CD14-positive monocyte (primary cell): ENCODE measurements at regions not wholly inside any gene's neighbourhood (a gene's known extent, or its start where the extent isn't known, plus 50 kb on each side); places are given as distances from the start of the nearest gene placed in this dataset.

Experiments used
- DNase-seq, 3 donors: peaks; one replicate each; pipeline ENCODE4 v3.0.0-alpha.2; 2011 to 2022
- H2AFZ ChIP-seq: 2 replicates; pipeline ENCODE4 v1.6.0; 2012; ENCODE audit warnings: mild to moderate bottlenecking, low read depth, low read length, inconsistent platforms; ENCODE audit not compliant: insufficient read depth, poor library complexity, severe bottlenecking
- H3K27ac ChIP-seq, 2 donors: 1 replicate in 1 of 2; 2 replicates in 1 of 2; pipeline ENCODE4 v1.5.1; 2012 to 2013; ENCODE audit warnings: low read length in 2 of 2, control low read depth in 1 of 2, inconsistent platforms in 1 of 2, low read depth in 1 of 2, mild to moderate bottlenecking in 1 of 2
- H3K27me3 ChIP-seq, 2 donors: one replicate each; pipeline versions ENCODE4 v1.6.0 to v1.6.1; 2011 to 2013; ENCODE audit warnings: low read length in 2 of 2; ENCODE audit not compliant: control insufficient read depth in 2 of 2, insufficient read depth in 2 of 2
- H3K36me3 ChIP-seq, 2 donors: replicated peaks in 1 of 2; 1 replicate in 1 of 2; 2 replicates in 1 of 2; pipeline versions ENCODE4 v1.5.1 to v1.6.1; 2012 to 2013; ENCODE audit warnings: low read length in 2 of 2, control low read depth in 1 of 2, inconsistent platforms in 1 of 2, mild to moderate bottlenecking in 1 of 2; ENCODE audit not compliant: insufficient read depth in 2 of 2, control insufficient read depth in 1 of 2
- H3K4me1 ChIP-seq, 2 donors: 1 replicate in 1 of 2; 2 replicates in 1 of 2; pipeline versions ENCODE4 v1.5.1 to v1.6.1; 2012 to 2013; ENCODE audit warnings: low read length in 2 of 2, control low read depth in 1 of 2, inconsistent platforms in 1 of 2, mild to moderate bottlenecking in 1 of 2, moderate library complexity in 1 of 2; ENCODE audit not compliant: insufficient read depth in 2 of 2, control insufficient read depth in 1 of 2
- H3K4me2 ChIP-seq: replicated peaks from 2 replicates; pipeline ENCODE3; 2012; ENCODE audit warnings: low read length, moderate library complexity, mild to moderate bottlenecking; ENCODE audit not compliant: poor library complexity, severe bottlenecking; ENCODE audit errors: extremely low read depth
- H3K4me3 ChIP-seq, 3 experiments: fragments of 200-600 bp in 1 of 3; sonication (generic) in 1 of 3; replicated peaks in 1 of 3; 1 replicate in 2 of 3; 2 replicates in 1 of 3; pipeline ENCODE4 v1.5.1; 2011 to 2013; ENCODE audit warnings: low read length in 3 of 3, mild to moderate bottlenecking in 3 of 3, control low read depth in 2 of 3, low read depth in 2 of 3, inconsistent platforms in 1 of 3, moderate library complexity in 1 of 3
- H3K79me2 ChIP-seq: 2 replicates; pipeline ENCODE4 v1.6.0; 2012; ENCODE audit warnings: mild to moderate bottlenecking, control low read depth, inconsistent platforms, low read length, moderate library complexity; ENCODE audit not compliant: insufficient read depth
- H3K9ac ChIP-seq: 2 replicates; pipeline ENCODE4 v1.6.0; 2017; ENCODE audit warnings: low read length, mild to moderate bottlenecking; ENCODE audit not compliant: insufficient read depth, poor library complexity, severe bottlenecking
- H3K9me3 ChIP-seq, 2 donors: replicated peaks in 1 of 2; 1 replicate in 1 of 2; 2 replicates in 1 of 2; pipeline versions ENCODE4 v1.5.1 to v1.6.1; 2012 to 2013; ENCODE audit warnings: low read length in 2 of 2, control low read depth in 1 of 2; ENCODE audit not compliant: control insufficient read depth in 1 of 2, insufficient read depth in 1 of 2
- H4K20me1 ChIP-seq: 2 replicates; pipeline ENCODE4 v1.6.0; 2012; ENCODE audit warnings: mild to moderate bottlenecking, low read length, control low read depth, moderate library complexity; ENCODE audit not compliant: insufficient read depth
- H3K27ac Mint-ChIP-seq, 7 donors: one replicate each; pipeline ENCODE4 v1.8.0; 2020; ENCODE audit warnings: mild to moderate bottlenecking in 7 of 7, mixed read lengths in 7 of 7, moderate library complexity in 6 of 7, inconsistent platforms in 2 of 7
- H3K27me3 Mint-ChIP-seq, 3 donors: one replicate each; pipeline ENCODE4 v1.8.0; 2021 to 2022; ENCODE audit warnings: low read depth in 3 of 3, mild to moderate bottlenecking in 3 of 3, mixed read lengths in 3 of 3, moderate library complexity in 3 of 3, inconsistent platforms in 1 of 3
- H3K36me3 Mint-ChIP-seq, 2 donors: one replicate each; pipeline ENCODE4 v1.8.0; 2020; ENCODE audit warnings: mixed read lengths in 2 of 2, inconsistent platforms in 1 of 2, mild to moderate bottlenecking in 1 of 2
- H3K4me1 Mint-ChIP-seq: one replicate; pipeline ENCODE4 v1.8.0; 2020; ENCODE audit warnings: mild to moderate bottlenecking, mixed read lengths
- H3K4me3 Mint-ChIP-seq, 2 donors: one replicate each; pipeline ENCODE4 v1.8.0; 2020; ENCODE audit warnings: mild to moderate bottlenecking in 2 of 2, mixed read lengths in 2 of 2, moderate library complexity in 1 of 2
- H3K9me3 Mint-ChIP-seq, 7 donors: one replicate each; pipeline ENCODE4 v1.8.0; 2020 to 2022; ENCODE audit warnings: mixed read lengths in 7 of 7, mild to moderate bottlenecking in 6 of 7, moderate library complexity in 6 of 7, inconsistent platforms in 2 of 7
- WGBS: methylation state at CpG from one replicate; pipeline ENCODE4 v1.1.5; 2013; ENCODE audit warnings: missing lambda C conversion rate; ENCODE audit not compliant: insufficient coverage; 5-methylcytosine and 5-hydroxymethylcytosine counted together
- intact Hi-C, 2 donors: fragments of 100-400 bp; cut with micrococcal nuclease; formaldehyde crosslinking; loops; one replicate each; pipeline versions ENCODE4 v1.15.0 to v1.15.1; 2023
- TF ChIP-seq, protein P1 (sequence below): fragments of 200-600 bp; IDR thresholded peaks from one replicate; pipeline ENCODE4 v1.8.0; 2022; ENCODE audit warnings: antibody characterized with exemption, mild to moderate bottlenecking

DNA sequence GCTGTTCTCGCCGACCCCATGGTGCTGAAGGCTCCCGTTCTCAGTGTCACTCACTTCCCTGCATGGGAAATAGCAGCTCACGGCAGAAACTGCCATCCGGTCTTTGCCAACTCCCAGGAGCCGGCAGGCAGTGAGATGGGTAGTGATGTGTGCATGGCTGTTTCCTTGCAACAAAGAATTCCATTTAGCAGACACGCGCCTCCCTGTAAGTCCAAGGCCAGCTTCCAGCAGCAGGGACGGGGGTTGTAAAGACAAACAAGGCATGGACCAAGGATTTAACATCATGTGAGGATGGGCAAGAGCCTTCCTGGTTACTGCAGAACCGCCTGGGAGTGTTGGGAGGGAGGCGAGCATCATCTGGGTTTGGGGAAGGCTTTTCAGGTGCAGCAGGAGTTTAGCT is 273.1 kb downstream of the GLRX3 start:
- H3K27me3 Mint-ChIP-seq = peaks cover 0 to 5% (median 2%) of the 10 kb centered on the region in 3 donors
- WGBS = 80% methylated on average over 11 of the region's 11 CpGs
- H3K9me3 Mint-ChIP-seq = peaks cover 0 to 2% (median 0%) of the 10 kb centered on the region in 7 donors
- intact Hi-C loops = no loop called here
- no peaks in the 10 kb centered on the region for H3K4me1 Mint-ChIP-seq
- Histone ChIP-seq H3K27me3 (no peaks in the 10 kb centered on the region), H2AFZ (no peak overlapping the region), H3K4me1 (no peaks in the 10 kb centered on the region), H3K27ac (no peak overlapping the region), H3K9ac (no peak overlapping the region), H3K9me3 (peaks cover 0 to 2% of the 10 kb centered on the region in 2 donors), H3K79me2 (no peaks in the 10 kb centered on the region), H3K36me3 (no peaks in the 10 kb centered on the region), H3K4me3 (no peak overlapping the region), H3K4me2 (no peak overlapping the region), H4K20me1 (no peaks in the 10 kb centered on the region)
- DNase-seq = no peak
- no peak overlapping the region for H3K4me3 Mint-ChIP-seq
- TF ChIP-seq, protein P1, sequence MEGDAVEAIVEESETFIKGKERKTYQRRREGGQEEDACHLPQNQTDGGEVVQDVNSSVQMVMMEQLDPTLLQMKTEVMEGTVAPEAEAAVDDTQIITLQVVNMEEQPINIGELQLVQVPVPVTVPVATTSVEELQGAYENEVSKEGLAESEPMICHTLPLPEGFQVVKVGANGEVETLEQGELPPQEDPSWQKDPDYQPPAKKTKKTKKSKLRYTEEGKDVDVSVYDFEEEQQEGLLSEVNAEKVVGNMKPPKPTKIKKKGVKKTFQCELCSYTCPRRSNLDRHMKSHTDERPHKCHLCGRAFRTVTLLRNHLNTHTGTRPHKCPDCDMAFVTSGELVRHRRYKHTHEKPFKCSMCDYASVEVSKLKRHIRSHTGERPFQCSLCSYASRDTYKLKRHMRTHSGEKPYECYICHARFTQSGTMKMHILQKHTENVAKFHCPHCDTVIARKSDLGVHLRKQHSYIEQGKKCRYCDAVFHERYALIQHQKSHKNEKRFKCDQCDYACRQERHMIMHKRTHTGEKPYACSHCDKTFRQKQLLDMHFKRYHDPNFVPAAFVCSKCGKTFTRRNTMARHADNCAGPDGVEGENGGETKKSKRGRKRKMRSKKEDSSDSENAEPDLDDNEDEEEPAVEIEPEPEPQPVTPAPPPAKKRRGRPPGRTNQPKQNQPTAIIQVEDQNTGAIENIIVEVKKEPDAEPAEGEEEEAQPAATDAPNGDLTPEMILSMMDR = no peak
- no peaks in the 10 kb centered on the region for H3K36me3 Mint-ChIP-seq
- no peak overlapping the region for H3K27ac Mint-ChIP-seq

DNA sequence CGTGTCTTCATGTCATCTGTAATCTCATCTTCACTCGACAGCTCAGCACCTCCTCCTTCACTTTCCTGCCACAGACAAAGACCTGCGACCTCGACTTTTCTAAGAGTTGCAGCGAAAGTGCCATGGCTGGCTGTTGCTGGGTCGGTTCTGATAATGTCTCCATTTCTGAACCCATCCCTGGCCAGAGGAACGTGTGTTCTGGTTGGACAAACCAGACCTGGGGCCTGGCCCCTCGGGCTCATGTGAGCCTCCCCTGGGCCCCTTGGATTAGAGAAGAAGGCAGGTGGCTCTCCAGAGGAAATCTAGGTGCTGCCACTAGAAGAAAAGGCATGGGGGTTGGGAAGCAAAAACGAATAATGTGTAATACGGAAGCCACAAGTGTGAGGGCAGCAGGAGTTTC is 273.7 kb downstream of the GLRX3 start:
- DNase-seq = no peak
- Histone ChIP-seq H3K27ac (no peak overlapping the region), H3K4me1 (no peaks in the 10 kb centered on the region), H3K27me3 (no peaks in the 10 kb centered on the region), H3K9me3 (peaks cover 0 to 2% of the 10 kb centered on the region in 2 donors), H3K79me2 (no peaks in the 10 kb centered on the region), H4K20me1 (no peaks in the 10 kb centered on the region), H3K36me3 (no peaks in the 10 kb centered on the region), H2AFZ (no peak overlapping the region), H3K4me2 (no peak overlapping the region), H3K9ac (no peak overlapping the region), H3K4me3 (no peak overlapping the region)
- H3K27ac Mint-ChIP-seq = no peak overlapping the region
- intact Hi-C loops = no loop called here
- H3K36me3 Mint-ChIP-seq = no peaks in the 10 kb centered on the region
- H3K4me1 Mint-ChIP-seq = no peaks in the 10 kb centered on the region
- H3K9me3 Mint-ChIP-seq = peaks cover 0 to 2% (median 0%) of the 10 kb centered on the region in 7 donors
- 84% methylated on average over 6 of the region's 10 CpGs for WGBS
- TF ChIP-seq, protein P1 = no peak
- H3K4me3 Mint-ChIP-seq = no peak overlapping the region
- H3K27me3 Mint-ChIP-seq = peaks cover 0 to 4% (median 2%) of the 10 kb centered on the region in 3 donors
